CD1c-positive myeloid dendritic cell (primary cell): ENCODE measurements at regions not wholly inside any gene's neighbourhood (a gene's known extent, or its start where the extent isn't known, plus 50 kb on each side); places are given as distances from the start of the nearest gene placed in this dataset.
"Not testable (repeated sequence)": the region's sequence is repeated elsewhere in the genome, so short reads cannot be mapped to it uniquely, and the experiment has no call there.

ENCODE experiments used
- DNase-seq: peaks from one replicate; pipeline ENCODE4 v3.0.0-alpha.2; 2016; ENCODE audit errors: extremely low spot score

DNA sequence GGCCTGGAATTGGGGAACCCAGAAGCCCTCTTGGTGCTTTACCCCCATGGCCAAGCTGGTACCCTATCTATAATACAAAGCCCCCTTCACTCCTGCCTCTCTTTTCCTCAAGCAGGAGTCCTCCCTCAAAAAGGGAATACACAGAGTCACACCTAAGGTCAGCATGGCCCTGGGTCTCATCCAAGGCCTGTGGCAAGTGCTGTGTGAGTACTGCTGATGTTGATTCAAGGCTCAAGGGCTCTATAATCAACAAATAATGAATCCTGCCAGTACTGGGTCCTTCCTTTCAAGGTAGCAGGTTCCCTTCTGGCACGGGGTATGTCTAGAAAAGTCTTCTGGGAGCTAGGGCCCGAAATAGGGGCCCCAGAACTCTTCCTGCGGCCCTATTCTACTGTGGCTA lies 187.3 kb downstream of the CYB561 start:
- no peak for DNase-seq

DNA sequence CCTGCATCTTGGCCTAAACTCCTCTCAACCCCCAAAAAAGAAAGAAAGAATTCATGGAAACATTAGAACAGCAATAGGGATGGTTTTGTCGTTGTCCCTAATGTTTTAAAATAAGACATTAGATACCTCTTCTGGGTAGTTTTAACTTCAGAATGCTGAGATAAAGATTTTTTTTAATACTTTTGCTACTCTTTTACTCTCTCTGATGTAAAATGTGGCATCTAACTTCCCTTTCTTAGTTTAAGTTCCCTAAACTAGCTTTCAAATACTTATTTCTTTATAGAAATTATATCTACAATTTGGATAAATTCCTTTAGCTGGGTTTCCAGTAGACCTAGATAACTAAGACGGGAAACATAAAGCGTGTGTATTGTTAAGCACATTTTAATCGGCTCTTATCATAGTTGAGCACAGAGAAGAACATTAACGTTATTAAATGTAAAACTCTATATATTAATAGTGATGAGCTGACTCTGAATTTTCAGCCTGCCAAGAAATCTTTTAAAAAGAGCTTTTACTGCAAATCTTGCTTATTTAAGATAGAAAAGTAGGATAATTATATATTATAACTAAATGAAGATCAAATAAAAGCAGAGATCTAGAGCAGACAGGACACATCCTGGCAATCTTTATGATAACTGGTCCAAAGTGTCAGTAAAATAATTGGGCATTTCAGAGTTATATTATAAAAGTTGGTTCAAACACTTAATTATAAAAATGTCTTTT lies 183.2 kb downstream of the CYB561 start:
- peak; percentile 28 for DNase-seq

DNA sequence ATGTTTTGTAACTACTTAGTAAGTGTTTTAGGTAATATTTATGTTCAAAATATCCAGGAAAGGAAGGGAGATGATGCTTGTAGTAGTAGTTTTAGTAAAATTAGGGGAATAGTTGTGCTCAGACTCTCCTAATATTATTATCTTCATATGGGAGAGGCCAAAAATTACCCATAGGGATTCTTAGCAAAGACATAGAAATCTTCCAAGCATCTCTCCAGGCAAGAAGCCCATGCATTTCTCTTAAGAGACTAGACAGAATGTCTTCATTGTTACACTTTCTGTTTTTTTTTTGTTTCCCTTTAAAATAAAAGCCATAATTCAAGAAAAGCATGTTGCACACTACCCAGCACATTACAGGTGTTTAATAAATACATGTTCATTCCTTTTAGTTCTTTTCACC lies 180.6 kb downstream of the CYB561 start:
- no peak for DNase-seq

DNA sequence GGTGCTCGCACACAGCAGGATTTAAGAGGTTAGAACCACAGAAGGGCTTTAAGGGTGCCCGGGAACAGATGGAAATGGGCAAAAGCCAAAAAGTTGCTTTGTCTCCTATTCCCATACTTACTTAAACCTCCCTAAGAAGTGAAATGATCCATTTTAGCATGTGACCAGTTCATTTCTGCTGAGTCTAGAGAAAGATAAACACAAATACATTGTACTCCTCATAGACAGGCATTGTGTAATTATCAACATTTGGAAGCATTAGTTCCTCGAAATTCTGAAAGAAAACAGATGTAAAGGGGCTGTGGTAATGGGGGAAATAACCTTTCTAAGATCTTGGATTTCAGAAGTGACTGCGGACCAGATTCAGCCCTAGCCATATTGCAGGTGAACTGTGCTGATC lies 178.3 kb downstream of the CYB561 start:
- DNase-seq, result no peak

DNA sequence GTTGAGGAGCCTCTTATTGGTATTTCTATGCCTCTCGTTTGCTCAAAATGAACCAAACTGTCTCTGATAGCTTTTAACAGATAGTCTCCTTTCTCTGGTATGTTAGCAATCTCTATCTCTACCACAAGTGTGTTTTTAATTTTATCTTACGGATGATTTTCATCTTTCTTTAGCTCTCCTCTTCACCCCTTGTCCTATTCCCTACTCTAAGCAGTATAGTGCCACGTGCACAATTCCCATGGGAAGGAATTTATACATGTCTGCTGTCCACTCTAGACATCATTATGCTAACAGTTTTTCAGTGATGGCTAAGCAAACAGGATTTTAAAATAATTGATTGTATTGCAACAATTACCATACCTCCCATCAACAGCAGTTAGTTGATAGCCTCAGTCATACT lies 177.3 kb downstream of the CYB561 start:
- no peak for DNase-seq

DNA sequence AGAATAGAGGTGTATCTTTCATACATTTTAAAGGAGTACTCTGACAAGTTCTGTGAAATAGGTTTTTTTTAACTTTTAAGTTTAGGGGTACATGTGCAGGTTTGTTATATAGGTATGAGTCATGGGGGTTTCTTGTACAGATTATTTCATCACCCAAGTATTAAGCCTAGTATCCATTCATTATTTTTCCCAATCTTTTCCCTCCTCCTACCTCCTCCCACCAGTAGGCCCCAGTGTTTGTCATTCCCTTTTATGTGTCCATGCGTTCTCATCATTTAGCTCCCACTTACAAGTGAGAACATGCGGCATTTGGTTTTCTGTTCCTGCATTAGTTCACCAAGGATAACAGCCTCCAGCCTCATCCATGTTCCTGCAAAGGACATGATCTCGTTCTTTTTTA lies 175.5 kb downstream of the CYB561 start:
- DNase-seq, result no peak

DNA sequence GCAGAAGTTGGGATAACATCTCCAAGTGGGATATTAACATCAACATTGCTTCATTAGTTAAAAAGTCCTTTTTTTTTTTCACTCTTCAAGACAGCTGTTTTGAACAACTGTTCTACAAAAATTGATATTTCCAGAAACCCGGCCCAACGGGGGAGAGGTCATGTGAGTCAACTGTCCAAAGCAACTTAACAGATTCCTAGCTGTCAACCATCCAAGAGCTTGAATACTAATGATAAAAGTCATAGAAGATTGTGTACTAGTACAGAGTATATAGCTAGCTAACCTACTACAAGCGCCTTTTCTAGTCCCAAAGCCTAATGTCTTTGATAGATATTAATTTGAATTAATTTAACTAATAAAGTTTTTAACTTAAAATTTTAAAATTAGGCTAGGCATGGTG lies 172.0 kb downstream of the CYB561 start:
- no peak for DNase-seq

DNA sequence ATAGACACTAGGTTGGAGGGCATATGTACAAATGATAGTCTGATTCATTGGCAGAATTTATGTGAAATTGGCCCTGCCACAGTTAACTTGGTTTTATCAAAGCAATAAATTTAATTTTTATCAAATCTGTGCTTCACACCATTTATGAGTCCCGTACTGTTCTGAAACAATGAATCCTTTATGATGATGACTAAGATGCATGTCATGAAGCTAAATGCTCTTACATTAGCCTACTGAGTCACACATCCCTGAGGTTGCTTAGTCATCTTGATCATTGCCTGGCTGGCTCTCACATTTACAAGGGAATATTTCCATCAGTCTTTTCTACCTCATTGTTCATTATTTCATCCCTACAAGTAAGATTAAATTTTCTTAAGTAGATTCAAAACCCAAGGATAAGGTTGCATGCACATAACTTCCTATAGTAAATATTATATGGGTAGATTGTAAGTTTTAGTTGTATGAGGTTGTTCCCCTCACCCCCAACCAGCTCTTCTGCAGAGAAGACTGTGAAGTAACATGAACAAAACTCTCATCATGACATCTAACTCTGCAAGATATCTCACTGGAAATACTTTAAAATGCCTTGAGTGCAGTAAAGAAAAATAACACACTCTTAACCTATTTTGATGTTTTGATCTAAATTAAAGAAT lies 170.7 kb downstream of the CYB561 start:
- peak; percentile 78 for DNase-seq

DNA sequence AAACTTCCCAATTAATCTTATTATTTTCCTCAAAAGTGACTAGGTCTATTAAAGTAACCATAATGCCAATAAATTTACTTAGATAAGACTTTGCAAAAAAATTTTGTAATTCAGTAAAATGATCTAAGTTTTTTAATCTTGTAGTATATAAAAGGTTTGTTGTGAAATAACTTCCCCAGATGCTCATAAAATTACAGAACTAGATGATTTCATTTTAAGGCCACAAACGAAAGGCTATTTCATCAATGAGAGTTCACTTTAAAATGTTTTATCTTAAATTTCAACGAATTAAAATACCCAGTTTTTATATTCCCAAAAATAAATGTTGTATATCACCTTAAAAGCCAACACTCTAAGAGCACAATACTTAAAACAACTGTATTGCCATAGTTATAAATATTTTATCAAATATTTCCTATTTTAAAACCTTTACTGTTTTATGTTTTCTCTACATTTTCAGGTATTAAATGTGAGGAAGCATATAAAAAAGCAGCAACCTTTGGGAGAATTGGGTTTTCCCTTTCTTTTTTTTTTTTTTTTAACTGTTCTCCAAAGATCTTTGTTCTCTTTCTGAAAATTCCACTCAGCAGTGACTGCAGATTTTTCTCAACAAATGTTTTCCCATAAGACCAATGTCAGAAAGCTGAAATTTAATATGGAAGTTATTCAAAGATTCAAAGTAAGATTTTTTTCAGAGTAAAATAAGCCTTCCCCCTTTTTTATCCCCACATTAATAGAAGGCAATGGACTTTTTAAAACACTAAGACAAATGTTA lies 169.9 kb downstream of the CYB561 start:
- peak; percentile 62 for DNase-seq

DNA sequence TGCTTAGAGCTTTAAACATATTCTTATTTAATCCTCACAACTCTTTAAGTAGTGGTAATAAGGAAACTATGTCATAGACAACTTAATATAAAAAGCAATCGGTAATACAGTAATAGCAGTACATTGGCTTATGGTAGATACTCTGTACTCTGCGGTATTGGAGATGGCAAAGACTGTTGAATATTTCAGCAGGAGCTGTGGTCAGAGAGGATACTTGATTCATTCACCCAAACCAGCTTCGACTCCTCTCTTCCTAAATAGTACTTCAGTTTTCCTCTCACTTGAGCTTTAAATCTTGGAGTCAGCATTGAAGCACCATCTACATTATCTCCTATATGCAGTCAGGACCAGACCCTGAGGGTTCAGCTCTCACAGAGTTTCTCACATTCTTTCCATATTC lies 169.3 kb downstream of the CYB561 start:
- DNase-seq, result no peak

DNA sequence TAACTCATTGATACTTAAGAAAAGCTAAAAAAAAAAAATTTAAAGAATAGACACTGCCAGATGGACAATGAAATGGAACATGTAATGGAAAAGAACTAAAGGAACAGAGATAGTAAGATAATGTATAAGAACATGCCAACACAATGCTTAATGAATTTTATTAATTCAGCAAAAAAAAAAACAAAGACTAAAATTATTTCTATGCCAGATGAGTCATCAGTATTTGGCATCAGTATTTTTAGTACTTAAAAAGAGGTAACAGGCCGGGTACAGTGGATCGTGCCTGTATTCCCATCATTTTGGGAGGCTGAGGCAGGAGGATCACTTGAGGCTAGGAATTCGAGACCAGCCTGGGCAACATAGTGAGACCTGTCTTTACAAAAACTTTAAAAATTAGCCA lies 168.5 kb downstream of the CYB561 start:
- no peak for DNase-seq

DNA sequence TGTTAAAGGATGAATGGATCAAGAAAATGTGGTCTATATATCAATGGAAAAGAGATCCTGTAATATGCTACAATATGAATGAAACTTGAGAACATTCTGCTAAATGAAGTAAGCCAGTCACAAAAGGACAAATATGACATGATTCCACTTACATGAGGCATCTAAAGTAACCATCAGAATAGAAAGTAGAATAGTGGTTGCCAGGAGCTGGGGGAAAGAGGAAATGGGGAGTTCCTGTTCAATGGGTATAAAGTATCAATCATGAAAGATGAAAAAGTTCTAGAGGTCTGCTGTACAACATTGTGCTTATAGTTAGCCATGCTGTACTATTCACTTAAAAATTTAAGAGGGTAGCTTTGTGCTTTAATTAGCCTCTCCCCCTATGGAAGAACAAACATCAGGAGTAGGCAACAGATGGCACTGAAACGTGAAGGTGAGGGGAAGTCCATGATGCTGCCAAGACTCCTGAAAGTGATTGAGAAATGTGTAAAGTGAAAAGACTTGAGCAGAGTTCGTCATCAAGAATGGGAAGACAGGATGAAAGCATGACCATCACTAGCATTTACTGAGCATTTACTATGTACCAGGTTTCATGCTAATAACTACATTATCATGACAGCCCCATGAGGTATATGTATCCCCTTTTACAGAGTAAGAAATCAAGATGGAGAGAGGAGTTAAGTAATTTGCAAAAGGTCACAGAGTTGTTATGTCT lies 167.2 kb downstream of the CYB561 start:
- peak; percentile 60 for DNase-seq

DNA sequence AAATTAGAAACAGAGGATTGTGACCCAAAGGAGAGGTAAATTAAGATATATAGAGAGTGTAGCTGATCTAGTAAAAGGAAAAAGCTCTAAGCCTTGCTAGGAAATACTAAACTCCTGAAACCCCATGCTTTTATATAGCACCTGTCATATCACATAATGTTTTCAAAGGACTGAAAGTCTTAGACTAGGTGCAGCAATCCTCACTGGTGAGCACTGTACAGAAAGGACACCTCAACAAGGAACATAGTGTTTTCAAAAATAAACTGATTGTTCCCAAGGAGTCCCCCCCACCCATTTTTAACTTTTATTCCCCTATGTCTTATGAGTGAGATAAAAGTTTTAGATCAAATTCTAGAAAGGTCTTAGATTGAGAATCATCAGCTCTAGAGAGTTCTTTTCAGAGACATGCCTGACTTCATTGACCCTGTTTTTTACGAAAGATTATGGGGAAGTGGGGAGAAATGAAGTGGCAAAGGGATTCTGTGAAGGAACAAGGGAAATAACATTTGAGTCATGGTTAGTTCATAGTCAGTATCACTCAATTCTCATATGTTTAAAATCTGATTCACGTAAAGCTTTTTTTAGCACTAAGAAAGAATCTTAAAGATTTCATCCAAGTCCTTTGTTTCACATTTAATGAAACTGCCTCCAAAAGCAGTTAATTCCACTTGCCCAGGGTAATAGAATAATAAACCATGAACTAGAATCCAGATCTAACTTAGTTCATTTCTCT lies 166.4 kb downstream of the CYB561 start:
- DNase-seq, result peak; percentile 77

DNA sequence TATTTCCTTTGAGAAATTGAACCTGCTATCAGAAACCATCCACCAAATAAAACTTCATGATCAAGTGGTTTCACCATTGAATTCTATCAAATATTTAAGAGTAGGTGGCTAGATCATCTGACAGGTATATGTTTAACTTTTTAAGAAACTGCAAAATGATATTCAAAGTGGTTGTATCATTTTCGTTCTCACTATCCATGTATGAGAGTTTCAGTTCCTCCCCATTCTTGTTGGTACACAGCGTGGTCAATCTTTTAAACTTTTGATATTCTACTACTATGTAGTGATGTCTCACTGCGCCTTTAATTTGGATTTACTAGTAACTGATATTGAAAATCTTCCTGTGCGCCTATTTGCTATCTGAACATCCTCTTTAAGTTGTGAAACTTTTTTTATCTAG lies 163.7 kb downstream of the CYB561 start:
- DNase-seq, result peak; percentile 48

DNA sequence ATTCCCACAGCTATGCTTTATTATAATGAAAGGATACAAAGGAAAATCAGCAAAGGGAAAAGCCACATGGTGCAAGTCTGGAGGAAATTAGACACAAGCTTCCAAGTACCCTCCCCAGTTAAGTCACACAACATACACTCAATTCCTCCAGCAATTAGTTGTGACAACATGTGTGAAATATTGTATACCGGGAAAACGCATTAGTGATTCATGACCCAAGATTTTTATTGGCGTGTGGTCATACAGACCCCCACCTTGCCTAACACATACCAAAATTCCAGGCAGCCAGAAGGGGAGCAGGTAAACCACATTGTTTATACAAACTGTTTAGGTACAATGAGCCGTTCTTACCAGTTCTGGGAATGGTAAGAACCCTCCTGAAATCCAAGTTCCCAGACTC lies 160.6 kb downstream of the CYB561 start:
- DNase-seq, result no peak

DNA sequence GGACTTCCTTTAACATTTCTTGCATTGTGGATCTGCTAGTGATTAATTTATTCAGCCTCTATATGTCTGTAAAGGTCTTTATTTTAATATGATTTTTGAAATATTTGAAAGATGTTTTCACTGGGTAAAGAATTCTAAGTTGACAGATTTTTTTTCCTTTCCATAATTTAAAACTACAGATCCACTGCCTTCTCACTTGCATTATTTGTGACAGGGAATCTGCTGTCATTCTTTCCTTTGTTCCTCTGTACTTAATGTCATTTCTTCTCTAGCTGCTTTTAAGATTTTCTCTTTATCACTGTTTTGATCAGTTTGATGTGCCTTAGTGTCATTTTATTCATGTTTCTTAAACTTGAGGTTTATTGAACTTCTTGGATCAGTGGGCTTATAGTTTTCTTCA lies 159.9 kb downstream of the CYB561 start:
- no peak for DNase-seq

DNA sequence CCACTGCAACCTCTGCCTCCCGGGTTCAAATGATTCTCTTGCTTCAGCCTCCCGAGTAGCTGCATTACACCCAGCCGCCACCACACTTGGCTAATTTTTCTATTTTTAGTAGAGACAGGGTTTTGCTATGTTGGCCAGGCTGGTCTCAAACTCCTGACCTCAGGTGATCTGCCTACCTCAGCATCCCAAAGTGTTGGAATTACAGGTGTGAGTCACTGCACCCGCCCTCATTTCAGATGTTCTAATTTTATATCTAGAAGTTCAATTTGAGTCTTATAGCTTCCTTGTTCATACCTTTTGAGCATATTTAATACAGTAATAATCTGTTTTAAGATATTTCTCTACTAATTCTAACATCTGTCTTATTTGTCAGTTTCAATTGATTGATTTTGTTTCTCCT lies 159.1 kb downstream of the CYB561 start:
- not testable (repeated sequence) for DNase-seq

DNA sequence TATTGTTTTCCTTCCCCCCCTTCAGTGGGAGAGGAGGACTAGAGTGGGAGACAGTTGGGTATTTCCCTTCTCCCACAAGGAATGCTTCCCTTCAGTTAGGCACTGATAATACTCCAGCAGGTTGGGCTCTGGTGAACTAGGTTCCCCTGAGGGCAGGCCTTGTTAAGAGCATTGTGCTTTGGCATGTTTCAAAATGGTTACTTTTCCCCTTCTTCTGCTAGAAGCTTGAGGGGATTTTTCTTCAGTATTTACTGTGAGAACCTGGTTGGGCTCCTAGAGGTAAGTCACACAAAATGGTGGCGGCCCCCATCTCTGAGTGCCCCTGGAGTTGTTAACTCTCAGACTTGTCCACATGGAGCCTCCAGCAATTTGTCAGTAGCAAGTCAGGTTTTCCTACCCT lies 156.2 kb downstream of the CYB561 start:
- no peak for DNase-seq

DNA sequence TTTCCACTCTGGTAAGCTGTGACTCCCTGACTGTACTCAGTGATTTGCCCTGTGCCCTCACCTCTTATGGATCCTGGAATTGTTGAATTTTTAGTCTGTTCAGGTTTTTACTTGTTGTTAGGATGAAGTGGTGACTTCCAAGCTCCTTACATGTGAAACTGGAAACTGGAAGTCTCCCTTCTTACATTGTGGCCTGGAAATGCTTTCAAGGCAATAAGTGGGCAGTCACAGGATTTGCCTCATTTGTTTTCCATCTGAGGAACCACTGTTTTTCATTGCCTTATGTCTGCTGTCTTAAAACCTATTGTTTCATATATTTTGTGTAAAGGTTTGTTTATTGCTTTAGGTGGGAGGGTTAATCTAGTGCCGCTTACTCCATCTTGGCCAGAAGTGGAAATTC lies 155.8 kb downstream of the CYB561 start:
- DNase-seq, result no peak

DNA sequence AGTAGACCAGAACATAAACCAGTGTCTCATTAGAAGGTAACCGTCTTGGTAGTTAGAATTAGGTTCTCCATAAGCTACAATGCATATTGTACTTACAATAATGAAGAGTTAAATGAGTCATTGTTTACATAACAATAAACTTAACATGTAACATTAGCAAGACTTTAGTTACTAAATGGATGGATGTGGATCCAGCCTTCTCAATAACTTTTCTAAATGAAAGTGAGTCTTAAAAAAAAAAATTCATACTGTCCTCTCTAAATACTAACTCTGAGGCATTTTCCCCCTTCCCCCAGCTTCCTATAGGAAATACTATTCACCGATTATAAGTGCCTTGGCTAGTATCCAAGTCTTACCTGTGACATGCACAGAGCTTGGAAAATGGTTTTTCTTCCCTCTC lies 155.3 kb downstream of the CYB561 start:
- DNase-seq, result no peak

DNA sequence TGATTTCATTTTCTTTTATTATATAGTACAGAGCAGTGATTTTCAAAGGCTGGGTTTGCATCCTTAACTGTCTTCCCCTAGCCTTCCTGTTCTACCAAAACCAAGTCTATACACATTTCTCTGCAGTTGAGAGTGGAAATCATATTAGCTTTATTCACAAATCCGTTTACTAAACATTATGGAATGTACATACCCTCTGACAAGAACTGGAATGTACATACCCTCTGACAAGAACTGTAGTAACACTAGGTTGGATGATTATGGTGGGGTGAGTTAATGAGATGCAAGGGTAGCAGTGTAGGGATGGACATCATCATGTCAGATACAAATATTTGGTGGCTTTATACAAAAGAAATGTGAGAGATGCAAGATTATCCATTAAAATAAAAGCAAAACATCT lies 154.8 kb downstream of the CYB561 start:
- DNase-seq, result no peak

DNA sequence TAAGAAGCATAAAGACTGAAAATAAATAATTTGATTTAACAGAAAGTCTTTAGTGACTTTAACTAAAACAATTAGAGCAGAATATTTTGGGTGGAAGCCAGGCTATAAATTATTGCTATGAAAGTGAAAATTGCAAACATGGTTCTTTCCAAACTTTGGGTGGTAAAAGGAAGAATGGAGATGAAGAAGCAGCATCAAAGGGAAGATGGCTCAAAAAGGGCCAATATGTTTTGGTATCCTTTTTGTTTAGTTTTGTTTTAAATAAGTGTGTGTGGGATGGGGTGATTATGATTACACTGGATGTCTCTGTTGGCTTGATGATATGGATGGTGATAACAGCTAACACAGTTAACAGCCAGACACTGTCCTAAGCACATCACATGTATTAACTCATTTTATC lies 153.7 kb downstream of the CYB561 start:
- no peak for DNase-seq
